H9 (cell line): ENCODE measurements at regions not wholly inside any gene's neighbourhood (a gene's known extent, or its start where the extent isn't known, plus 50 kb on each side); places are given as distances from the start of the nearest gene placed in this dataset.
A peak's percentile ranks its signal among the peaks of the same experiment; 100 is the strongest.

Source experiments
- DNase-seq: peaks from one replicate; pipeline ENCODE4 v3.0.0-alpha.2; 2017
- H2AFZ ChIP-seq: one replicate; pipeline ENCODE4 v1.6.1; 2013; ENCODE audit warnings: mild to moderate bottlenecking, low read length, control low read depth, moderate library complexity
- H2AK5ac ChIP-seq: 2 replicates; pipeline ENCODE4 v1.6.1; 2013; ENCODE audit warnings: low read length, control low read depth, mixed read lengths; ENCODE audit not compliant: insufficient read length
- H2BK120ac ChIP-seq: one replicate; pipeline ENCODE4 v1.6.1; 2013; ENCODE audit warnings: low read depth, mild to moderate bottlenecking, low read length, control low read depth, inconsistent platforms; ENCODE audit not compliant: poor library complexity, severe bottlenecking
- H2BK12ac ChIP-seq: 2 replicates; pipeline ENCODE4 v1.6.1; 2013; ENCODE audit warnings: low read length, control low read depth, mixed read lengths, low read depth; ENCODE audit not compliant: insufficient read length
- H2BK15ac ChIP-seq: 2 replicates; pipeline ENCODE4 v1.6.1; 2013; ENCODE audit warnings: low read depth, low read length, control low read depth
- H2BK20ac ChIP-seq: one replicate; pipeline ENCODE4 v1.6.1; 2013; ENCODE audit warnings: low read depth, mild to moderate bottlenecking, low read length, control low read depth, inconsistent platforms; ENCODE audit not compliant: poor library complexity, severe bottlenecking
- H2BK5ac ChIP-seq: 2 replicates; pipeline ENCODE4 v1.6.1; 2013; ENCODE audit warnings: low read length, control low read depth, mixed read lengths; ENCODE audit not compliant: insufficient read length
- H3K14ac ChIP-seq: 2 replicates; pipeline ENCODE4 v1.6.1; 2013; ENCODE audit warnings: low read length, control low read depth; ENCODE audit not compliant: insufficient read depth
- H3K18ac ChIP-seq: 2 replicates; pipeline ENCODE4 v1.6.1; 2013; ENCODE audit warnings: low read depth, mild to moderate bottlenecking, mixed read lengths, low read length, control low read depth; ENCODE audit not compliant: insufficient read length
- H3K23ac ChIP-seq: 2 replicates; pipeline ENCODE4 v1.6.1; 2013; ENCODE audit warnings: low read length, control low read depth, mixed read lengths, low read depth; ENCODE audit not compliant: insufficient read length
- H3K23me2 ChIP-seq: 2 replicates; pipeline ENCODE4 v1.6.1; 2013; ENCODE audit warnings: low read depth, mild to moderate bottlenecking, mixed read lengths, low read length, control low read depth; ENCODE audit not compliant: insufficient read length, poor library complexity, severe bottlenecking
- H3K27ac ChIP-seq: 2 replicates; pipeline ENCODE4 v1.5.1; 2013; ENCODE audit warnings: low read length, control low read depth, mixed read lengths, low read depth; ENCODE audit not compliant: insufficient read length
- H3K27me3 ChIP-seq: 2 replicates; pipeline ENCODE4 v1.6.1; 2013; ENCODE audit warnings: low read length, control low read depth, inconsistent platforms; ENCODE audit not compliant: insufficient read depth
- H3K4ac ChIP-seq: 2 replicates; pipeline ENCODE4 v1.6.1; 2013; ENCODE audit warnings: low read depth, mild to moderate bottlenecking, control low read depth, inconsistent platforms, low read length, moderate library complexity
- H3K4me1 ChIP-seq: 2 replicates; pipeline ENCODE4 v1.6.1; 2013; ENCODE audit warnings: low read length, control low read depth, inconsistent platforms; ENCODE audit not compliant: insufficient read depth
- H3K4me2 ChIP-seq: 2 replicates; pipeline ENCODE4 v1.6.1; 2013; ENCODE audit warnings: low read length, control low read depth, mixed read lengths; ENCODE audit not compliant: insufficient read length, insufficient read depth
- H3K56ac ChIP-seq: 2 replicates; pipeline ENCODE4 v1.6.1; 2013; ENCODE audit warnings: low read depth, mild to moderate bottlenecking, mixed read lengths, low read length, control low read depth; ENCODE audit not compliant: insufficient read length
- H3K79me1 ChIP-seq: 2 replicates; pipeline ENCODE4 v1.6.1; 2013; ENCODE audit warnings: low read depth, mild to moderate bottlenecking, moderate library complexity, low read length, control low read depth, inconsistent platforms; ENCODE audit not compliant: insufficient read depth, poor library complexity, severe bottlenecking
- H3K79me2 ChIP-seq: 2 replicates; pipeline ENCODE4 v1.6.1; 2013; ENCODE audit warnings: low read length, control low read depth, inconsistent platforms; ENCODE audit not compliant: insufficient read depth
- H3K9ac ChIP-seq: 2 replicates; pipeline ENCODE4 v1.6.1; 2013; ENCODE audit warnings: low read length, control low read depth, mixed read lengths; ENCODE audit not compliant: insufficient read length; ENCODE audit errors: extremely low read depth
- H3K9me3 ChIP-seq: one replicate; pipeline ENCODE4 v1.6.1; 2013; ENCODE audit warnings: low read depth, low read length, inconsistent platforms; ENCODE audit not compliant: control insufficient read depth
- H3T11ph ChIP-seq: one replicate; pipeline ENCODE4 v1.6.1; 2013; ENCODE audit warnings: mild to moderate bottlenecking, low read length, control low read depth, inconsistent platforms
- H4K20me1 ChIP-seq: one replicate; pipeline ENCODE4 v1.6.1; 2013; ENCODE audit not compliant: control insufficient read depth, insufficient read length, insufficient read depth
- H4K5ac ChIP-seq: 2 replicates; pipeline ENCODE4 v1.6.1; 2013; ENCODE audit warnings: low read depth, mild to moderate bottlenecking, mixed read lengths, low read length, control low read depth; ENCODE audit not compliant: insufficient read length
- H4K8ac ChIP-seq: replicated peaks from 2 replicates; pipeline ENCODE4 v1.6.1; 2013; ENCODE audit warnings: low read length, control low read depth, mixed read lengths, low read depth; ENCODE audit not compliant: insufficient read length
- H4K91ac ChIP-seq: 2 replicates; pipeline ENCODE4 v1.6.1; 2013; ENCODE audit warnings: low read depth, mild to moderate bottlenecking, moderate library complexity, mixed read lengths, low read length, control low read depth; ENCODE audit not compliant: insufficient read length
- H3K27ac Mint-ChIP-seq, 3 experiments: 2 replicates in 2 of 3; 3 replicates in 1 of 3; pipeline ENCODE4 v1.8.0; 2020 to 2021; ENCODE audit warnings: mixed read lengths in 3 of 3, mild to moderate bottlenecking in 1 of 3, moderate library complexity in 1 of 3
- H3K27me3 Mint-ChIP-seq: 2 replicates; pipeline ENCODE4 v1.8.0; 2021; ENCODE audit warnings: low read depth, mild to moderate bottlenecking, moderate library complexity, mixed read lengths
- H3K36me3 Mint-ChIP-seq, 3 experiments: 2 replicates in 2 of 3; 3 replicates in 1 of 3; pipeline ENCODE4 v1.8.0; 2020 to 2021; ENCODE audit warnings: low read depth in 3 of 3, mixed read lengths in 3 of 3; ENCODE audit not compliant: insufficient read depth in 1 of 3
- H3K4me1 Mint-ChIP-seq, 2 experiments: 2 replicates each; pipeline ENCODE4 v1.8.0; 2020; ENCODE audit warnings: mixed read lengths in 2 of 2
- H3K4me3 Mint-ChIP-seq, 2 experiments: 2 replicates in 1 of 2; 3 replicates in 1 of 2; pipeline ENCODE4 v1.8.0; 2020 to 2021; ENCODE audit warnings: mild to moderate bottlenecking in 2 of 2, mixed read lengths in 2 of 2, moderate library complexity in 1 of 2
- H3K9me3 Mint-ChIP-seq, 2 experiments: 2 replicates in 1 of 2; 3 replicates in 1 of 2; pipeline ENCODE4 v1.8.0; 2020; ENCODE audit warnings: mild to moderate bottlenecking in 2 of 2, mixed read lengths in 2 of 2, moderate library complexity in 1 of 2
- CTCF ChIP-seq: fragments of 200-600 bp; sonication (generic); conservative IDR thresholded peaks from 3 replicates; pipeline ENCODE4 v1.8.0; 2021; ENCODE audit warnings: antibody characterized with exemption, mild to moderate bottlenecking
- WGBS: extraction: QIAGEN DNeasy Blood & Tissue Kit; methylation state at CpG from one replicate; pipeline ENCODE4 v1.1.7; 2013; ENCODE audit warnings: missing lambda C conversion rate, low lambda C conversion rate, mixed read lengths; ENCODE audit not compliant: insufficient read length; ENCODE audit errors: extremely low coverage; 5-methylcytosine and 5-hydroxymethylcytosine counted together

DNA sequence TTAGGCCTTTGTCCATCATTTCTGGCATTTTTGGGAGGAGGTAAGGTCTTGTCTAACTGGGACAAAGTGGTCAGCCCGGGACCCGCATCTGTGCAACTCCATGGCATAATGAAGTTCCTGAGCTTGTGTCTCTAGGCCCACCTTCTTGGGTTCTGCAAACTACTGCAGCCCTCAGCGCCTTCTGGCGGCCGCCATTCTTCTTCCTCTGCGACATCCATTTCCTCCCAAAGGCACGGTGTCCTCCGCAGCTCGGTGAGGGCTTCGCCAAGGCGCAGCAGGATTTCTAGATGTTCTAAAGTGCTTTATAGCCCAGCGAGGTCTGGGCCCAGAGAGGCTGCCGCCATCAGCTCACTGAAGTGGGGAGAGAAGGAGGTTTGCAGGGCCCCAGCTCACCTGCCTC is 134.4 kb upstream of the OR4E1 start:
- Mint-ChIP-seq H3K4me1 (no peaks in the 10 kb centered on the region), H3K9me3 (peaks cover 11 to 15% of the 10 kb centered on the region in 2 experiments; a peak in 3 of 5 replicates), H3K4me3 (no peak overlapping the region), H3K27me3 (no peaks in the 10 kb centered on the region), H3K36me3 (no peaks in the 10 kb centered on the region; a peak in 2 of 7 replicates), H3K27ac (peak overlapping the region in 1 of 3 experiments; percentile 49; a peak in 1 of 7 replicates)
- H2BK12ac ChIP-seq: no peak overlapping the region
- no peak overlapping the region for H2BK15ac ChIP-seq
- no peak overlapping the region for H3K23ac ChIP-seq
- H3K79me1 ChIP-seq: no peaks in the 10 kb centered on the region
- no peak overlapping the region for H2BK120ac ChIP-seq
- no peak overlapping the region for H2BK20ac ChIP-seq
- H2AK5ac ChIP-seq: no peak overlapping the region
- no peaks in the 10 kb centered on the region for H3K9me3 ChIP-seq
- H3T11ph ChIP-seq: no peak overlapping the region
- H4K20me1 ChIP-seq: no peaks in the 10 kb centered on the region
- H3K4me1 ChIP-seq: no peaks in the 10 kb centered on the region
- H3K4ac ChIP-seq: no peak overlapping the region
- H3K27ac ChIP-seq: no peak overlapping the region
- no peak overlapping the region for H4K8ac ChIP-seq
- WGBS: no CpG with 5 or more reads among the region's 13 CpGs
- H2BK5ac ChIP-seq: no peak overlapping the region
- H3K9ac ChIP-seq: no peak overlapping the region
- H3K79me2 ChIP-seq: no peaks in the 10 kb centered on the region
- no peak overlapping the region for H3K14ac ChIP-seq
- H2AFZ ChIP-seq: no peak overlapping the region
- DNase-seq: peak; percentile 59
- H3K23me2 ChIP-seq: no peaks in the 10 kb centered on the region
- H3K56ac ChIP-seq: no peak overlapping the region
- H3K27me3 ChIP-seq: no peaks in the 10 kb centered on the region
- H4K5ac ChIP-seq: no peak overlapping the region
- no peak overlapping the region for H3K4me2 ChIP-seq
- no peak overlapping the region for H3K18ac ChIP-seq
- TF ChIP-seq CTCF: peak; percentile 34; the same call in 2 of the 3 replicates
- H4K91ac ChIP-seq: no peak overlapping the region
